HG03442 (cell line): ENCODE measurements at regions not wholly inside any gene's neighbourhood (a gene's known extent, or its start where the extent isn't known, plus 50 kb on each side); places are given as distances from the start of the nearest gene placed in this dataset.

Source experiments
- ATAC-seq: cut with Tn5 transposase; IDR thresholded peaks from one replicate; pipeline ENCODE4 v1.9.1; 2021; ENCODE audit warnings: mild to moderate bottlenecking, moderate library complexity; ENCODE audit not compliant: unreplicated experiment

DNA sequence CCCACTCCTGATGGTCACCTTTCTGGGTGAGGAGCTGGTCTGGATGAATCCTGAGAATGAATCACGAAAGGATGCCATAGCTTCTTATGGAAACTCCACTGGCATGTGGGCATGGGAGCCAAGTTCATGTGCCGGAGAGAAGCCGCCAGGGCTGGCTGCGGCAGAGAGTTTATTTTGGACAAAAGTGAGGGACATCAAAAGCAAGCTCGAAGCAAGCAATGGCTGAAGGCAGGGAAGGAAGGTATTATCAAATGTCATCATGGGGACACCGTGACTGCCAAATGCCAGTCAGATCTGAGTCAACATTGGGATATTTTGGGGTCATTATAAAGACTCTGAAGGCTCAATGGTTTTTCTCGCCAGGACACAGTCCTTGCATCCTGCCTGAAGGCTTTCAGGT lies 249.1 kb downstream of the QKI start:
- no peak for ATAC-seq

DNA sequence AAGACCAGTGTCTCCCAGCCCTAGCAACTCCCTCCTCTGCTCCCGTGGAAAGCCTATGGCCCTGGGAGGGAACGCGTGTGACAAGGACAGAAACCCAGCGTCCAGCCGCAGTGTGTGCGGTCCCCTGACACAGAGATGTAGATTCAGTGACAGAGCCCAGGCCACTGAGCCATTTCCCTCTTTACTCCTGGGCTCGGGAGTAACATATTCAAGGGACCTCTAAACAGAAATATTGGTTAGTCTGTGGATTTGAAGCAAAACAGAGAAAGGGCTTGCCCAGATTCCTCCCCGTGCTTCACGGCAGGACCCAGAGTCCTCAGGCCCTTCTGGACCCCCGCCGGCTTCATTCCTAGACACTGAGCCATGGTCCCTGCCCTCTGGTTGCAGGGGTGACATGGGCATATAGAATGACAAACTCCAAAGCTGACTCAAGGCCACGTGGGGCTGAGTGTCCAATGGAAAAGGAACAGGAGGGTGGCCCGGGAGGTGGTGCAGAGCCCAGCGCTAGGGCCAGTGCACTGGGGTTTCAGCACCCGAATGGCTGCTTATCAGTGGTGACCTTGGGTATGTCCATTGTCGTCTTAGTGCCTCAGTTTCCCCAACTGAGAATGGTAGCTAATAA lies 248.2 kb downstream of the QKI start:
- ATAC-seq = no peak

DNA sequence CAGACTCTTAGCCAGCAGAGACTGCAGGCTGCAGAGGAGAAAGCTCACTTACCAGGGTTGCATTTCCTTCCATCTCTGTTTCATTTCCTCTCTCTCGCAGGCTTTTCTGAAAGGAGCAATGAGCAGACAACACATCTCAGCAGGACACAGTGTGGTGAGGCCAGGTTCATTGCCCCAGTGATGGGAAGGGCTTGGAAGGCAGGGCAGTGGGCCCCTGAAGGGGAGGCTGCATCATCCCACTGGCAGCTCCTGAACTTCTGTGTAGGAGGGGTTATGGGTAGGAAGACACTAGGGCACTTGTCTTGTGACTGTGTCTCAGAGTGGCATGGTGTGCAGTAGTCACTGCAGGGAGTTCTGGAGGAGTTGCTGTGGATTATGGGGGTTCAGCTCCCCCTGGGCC lies 246.8 kb downstream of the QKI start:
- peak; percentile 91 for ATAC-seq

DNA sequence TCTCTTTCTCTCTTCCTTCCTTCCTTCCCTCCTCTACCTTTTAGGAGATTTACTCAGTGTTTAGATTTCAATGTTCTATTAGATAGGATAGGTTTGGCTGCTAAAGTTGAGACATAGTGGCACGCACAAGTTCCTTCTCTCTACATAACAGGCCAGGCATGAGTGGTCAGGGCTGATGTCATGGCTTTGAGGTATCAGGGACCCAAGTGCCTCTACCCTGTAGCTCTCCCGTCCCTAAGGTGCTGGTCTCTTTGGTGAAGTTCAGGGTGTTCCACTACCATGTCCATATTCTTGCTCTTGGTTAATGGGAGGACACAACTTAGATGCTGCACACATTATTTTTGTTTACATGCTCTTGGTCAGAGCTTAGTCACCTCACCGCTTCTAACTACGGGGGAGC lies 245.3 kb downstream of the QKI start:
- no peak for ATAC-seq

DNA sequence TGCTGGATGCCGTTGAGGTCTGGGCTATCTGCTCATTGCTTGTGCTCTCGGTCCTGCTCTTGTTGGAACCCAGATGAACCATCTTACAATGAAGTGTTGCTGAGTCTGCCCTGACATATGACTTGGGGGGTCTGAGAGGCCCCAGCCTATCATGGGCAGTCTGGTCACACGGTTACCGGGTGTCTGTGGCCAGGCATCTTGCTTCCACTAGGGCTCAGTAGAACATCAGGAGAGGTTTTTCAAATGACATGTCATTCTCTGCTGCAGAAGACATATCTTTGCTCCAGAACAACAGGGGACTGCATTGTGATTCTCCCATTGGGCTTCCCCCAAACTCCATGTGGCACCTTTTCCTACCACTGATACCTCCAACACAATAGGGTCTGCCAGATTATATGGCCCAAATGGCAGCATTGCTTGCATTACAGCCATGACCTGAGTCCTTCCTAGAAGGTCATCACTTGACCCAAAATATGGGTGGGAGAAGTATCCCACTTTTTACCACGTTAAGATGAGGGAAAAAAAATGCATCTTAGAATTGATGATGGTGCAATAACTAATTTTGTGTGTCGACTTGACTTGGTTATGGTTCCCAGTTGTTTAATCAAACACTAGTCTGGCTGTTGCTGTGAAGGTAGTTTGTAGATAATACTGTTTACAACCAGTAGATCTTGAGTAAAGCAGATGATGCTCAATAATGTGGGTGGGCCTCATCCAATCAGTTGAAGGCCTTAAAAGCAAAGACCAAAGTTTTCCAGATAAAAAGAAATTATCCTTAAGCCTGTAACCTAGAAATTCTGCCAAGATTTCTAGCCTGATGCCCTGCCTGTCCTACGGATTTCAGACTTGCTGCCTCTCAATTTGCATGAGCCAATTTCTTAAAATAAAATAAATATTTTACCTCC lies 241.0 kb downstream of the QKI start:
- ATAC-seq = no peak

DNA sequence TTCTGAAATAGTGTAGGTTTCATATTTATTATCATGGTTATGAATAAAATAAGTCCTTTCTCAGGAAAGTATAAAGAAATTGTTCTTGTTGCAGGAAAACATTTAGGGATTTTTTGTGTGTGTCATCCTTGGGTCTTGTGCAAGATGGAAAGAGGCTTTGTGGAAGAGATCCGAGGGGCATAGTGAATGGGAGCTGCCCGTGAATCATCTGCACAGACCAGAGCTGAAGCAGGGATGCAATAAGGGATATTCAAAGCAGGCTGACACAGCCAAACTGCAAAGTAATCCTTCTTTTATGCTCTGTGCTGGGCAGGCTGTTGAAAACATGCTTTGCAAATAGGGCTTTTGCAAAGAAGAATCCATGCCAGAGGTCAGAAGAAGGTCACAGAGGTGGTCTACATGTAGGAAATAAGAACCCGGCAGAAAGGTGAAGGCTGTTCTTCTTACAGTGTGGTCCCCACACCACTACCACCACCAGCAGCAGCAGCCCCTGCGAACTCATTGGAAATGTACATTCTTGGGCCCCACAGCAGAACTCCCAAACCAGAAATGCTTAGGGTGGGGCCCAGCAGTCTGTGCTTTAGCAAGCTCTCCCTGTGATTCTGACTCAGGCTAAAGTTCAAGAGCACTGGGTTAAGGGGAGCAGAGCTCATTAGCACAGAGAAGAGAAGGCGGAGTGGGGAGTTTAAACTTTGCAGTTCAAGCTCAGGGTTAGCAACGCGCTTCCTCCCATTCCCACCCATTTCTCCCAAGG lies 237.6 kb downstream of the QKI start:
- ATAC-seq = no peak

DNA sequence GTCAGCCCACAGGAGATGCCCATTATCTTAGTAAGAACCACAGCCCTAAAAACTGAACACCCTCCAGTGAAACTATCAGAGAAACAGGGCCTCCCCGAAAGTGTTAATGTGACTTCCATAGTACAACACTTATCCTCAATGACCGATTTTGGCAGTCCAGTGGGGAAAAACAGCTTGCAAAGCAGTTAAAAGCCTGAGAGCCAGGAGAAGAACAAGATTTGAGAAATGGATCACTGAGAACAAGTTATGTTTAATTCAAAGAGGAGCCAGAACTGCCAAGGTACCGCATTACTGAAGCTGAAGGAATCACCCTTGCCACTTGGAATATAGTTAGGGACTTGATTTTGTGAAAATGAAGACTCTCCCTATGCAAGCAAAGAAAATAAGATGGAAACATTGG lies 236.9 kb downstream of the QKI start:
- ATAC-seq = no peak

DNA sequence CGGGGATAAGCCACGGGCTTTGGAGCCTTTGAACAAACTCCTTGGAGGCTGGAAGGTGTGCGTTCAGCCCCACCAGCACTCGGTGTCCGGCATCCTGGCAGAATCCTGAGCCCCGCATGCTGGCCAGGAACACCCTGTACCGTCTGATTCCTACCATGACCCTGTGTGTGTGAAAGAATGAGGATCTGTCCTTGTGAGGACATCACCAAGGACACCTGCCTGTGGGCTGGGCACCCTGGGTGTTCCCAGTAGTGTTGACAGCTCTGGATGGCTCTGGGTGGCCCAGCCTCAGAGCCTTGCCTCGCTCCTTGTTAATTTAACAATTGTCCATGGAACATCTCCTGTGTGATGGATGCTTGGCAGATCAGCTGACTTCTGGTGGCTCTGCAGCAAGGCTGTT lies 234.3 kb downstream of the QKI start:
- no peak for ATAC-seq

DNA sequence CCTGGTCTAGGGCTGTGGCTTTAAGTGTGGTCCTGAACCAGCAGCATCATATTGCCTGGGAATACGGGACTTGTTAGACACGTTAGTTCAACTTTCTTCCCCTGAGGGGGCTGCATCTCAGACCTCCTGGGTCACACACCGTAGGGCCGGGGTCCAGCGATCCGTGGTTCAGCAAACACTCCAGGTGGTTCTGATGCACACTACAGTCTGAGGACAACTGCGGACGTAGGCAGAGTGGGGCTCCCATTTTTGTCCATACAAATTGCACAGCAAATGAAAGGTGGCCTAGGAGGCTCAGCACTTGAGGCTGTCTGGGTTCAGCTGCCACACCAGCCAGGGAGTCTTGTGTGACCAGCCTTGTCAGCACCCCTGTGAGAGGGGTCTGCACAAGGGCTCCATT lies 233.1 kb downstream of the QKI start:
- ATAC-seq = no peak

DNA sequence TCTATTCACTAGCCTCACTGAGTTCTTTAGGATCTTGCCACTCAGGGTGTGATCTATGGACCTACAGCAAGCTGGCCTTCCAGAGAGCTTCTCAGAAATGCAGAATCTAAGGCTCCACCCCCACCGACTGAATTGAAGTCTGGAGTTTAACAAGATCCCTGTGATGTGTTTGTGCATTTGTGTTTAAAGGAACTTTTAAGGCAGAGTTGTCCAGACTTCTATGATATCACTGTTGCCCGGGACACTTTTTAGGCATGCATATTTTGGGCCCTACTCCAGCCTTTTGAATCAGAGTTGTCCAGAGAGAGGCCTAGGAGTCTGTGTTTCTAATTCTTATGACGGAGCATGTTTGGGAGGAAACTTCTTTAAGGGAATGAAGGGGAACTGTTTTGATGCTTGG lies 232.3 kb downstream of the QKI start:
- ATAC-seq = no peak

DNA sequence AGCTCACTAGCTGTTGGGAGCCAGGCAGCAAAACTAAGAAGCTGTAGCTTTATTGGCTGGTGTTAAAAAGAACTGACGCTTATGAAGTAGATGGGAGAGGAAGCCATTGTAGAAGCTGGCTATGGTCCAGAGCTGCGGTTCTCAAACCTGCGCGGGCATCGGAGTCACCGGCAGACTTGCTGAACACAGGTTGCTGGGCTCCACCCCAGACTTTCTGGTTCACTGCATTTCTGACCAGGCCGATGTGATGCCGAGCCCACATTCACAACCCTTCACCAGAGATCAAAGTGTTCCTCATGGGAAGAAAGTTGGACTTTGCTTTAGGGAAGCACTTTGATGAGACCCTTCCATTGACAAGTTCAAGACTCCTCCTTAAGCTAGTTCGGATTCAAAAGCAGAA lies 231.6 kb downstream of the QKI start:
- ATAC-seq = no peak

DNA sequence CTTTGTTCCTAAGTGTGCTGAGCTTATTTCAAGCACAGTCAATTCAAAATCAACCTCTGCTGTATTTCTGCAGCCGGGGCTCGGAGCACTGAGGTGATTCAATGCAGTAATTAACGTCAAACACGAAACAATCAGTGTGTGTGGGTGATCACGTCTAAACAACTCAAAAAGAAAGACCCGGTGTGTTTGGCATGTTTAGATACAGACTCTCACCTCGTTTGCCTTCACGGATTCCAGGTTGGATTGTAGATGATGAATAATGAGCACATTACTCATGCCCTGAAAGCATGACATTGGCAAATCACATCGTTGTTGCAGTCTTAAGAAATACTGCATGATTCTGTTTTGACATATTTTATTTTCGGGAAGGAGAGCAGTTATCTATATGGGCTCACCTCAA lies 231.0 kb downstream of the QKI start:
- ATAC-seq = no peak

DNA sequence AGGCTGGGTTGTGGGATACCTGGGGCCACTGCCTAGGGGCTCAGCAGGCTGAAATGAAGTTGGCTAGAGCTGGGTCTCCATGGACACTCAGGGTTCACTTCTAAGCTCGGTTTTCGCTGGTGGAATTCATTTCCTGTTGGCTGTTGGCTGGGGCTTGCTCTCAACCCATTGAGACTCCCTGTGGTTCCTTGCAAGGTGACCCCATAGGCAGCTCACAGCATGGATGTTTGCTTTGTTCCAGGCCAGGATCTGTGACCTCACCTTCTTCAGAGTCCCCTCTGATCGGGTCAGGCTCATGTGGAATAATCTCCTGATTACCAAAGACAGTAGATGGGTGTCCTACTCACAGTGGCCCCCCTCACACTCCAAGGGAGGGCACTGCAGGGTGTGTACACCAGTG lies 229.3 kb downstream of the QKI start:
- no peak for ATAC-seq

DNA sequence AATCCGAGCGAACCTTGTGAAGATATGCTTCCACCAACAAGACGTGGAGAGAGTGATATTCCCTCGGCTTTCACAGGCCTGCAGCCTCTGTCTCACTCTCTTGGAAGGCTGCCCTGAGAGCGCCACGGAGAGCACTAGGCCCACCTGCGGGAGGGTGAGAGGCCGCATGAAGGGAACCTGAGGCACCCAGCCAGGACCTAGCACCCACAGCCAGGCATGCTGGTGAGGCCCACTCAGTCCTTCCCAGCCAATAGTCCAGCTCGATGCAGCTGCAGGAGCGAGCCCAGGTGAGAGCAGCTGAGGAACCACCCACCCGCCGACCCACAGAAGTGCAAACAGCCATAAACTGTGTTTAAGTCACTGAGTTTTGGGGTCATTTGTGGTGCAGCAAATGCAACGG lies 227.2 kb downstream of the QKI start:
- no peak for ATAC-seq

DNA sequence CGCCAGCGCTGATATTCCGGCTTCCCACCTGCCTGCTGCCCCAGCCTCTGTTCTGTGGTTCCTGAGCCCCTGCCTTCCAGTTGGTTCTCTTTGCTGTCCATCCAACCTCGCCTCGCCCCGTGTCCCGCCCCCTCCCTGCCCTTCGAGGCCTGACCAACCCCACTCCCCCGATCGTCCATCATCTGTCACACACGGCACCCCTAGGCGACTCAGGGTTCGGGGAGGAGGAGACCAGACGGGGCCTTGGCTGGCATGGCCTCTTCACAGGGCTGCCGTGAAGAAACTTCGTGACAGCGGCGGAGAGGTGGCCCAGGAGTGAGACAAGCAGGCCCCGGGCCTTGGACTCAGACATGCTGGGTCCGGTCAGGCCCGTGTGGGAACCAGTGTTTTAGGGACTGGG lies 226.1 kb downstream of the QKI start:
- no peak for ATAC-seq

DNA sequence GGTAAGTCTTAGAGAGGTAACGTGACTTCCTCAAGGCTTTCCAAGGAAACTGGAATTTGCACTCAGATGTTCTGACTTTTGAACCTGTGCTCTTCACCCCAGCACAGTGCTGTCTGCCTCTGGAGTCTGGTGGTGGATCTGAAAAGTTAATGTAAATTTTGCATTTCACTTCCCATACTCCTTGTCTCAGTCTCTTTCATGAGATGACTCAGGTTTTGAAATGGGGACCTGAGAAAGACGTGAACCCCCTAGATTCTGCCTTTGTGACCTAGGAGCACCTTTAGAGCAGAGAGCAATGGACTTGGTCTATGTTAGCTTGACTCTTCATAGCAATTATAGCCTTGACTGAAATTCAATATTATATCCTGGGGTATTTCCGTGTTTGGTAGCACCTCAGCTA lies 223.0 kb downstream of the QKI start:
- peak; percentile 90 for ATAC-seq

DNA sequence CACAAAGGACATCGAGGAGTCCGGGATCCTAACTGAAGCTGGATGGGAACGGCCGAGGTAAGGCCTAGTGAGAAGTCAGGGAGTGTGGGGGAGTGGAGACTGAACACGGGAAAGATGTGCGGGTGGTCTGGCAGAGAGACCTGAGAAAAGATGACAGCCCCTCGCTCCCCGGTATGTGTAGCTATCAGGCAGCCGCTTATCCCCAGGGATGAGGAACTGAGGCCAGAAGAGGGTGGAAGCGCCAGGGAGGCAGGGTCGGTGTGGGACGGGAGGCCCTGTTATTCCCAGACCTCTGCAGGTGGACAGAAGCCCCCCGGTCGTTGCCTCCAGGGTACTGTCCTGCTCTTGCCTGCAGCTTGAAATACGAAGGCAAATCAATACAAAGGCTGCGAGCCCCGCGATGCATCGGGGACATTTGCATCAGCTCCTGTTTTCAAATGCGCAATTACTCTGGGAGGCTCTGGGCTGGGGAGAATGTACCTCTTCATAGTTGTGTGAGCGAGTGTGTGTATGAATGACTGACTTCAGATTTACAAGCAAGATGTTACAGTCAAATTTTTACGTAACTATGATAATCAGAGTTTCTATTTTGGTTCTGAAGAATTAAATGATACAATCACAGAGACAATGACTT lies 221.3 kb downstream of the QKI start:
- ATAC-seq = no peak

DNA sequence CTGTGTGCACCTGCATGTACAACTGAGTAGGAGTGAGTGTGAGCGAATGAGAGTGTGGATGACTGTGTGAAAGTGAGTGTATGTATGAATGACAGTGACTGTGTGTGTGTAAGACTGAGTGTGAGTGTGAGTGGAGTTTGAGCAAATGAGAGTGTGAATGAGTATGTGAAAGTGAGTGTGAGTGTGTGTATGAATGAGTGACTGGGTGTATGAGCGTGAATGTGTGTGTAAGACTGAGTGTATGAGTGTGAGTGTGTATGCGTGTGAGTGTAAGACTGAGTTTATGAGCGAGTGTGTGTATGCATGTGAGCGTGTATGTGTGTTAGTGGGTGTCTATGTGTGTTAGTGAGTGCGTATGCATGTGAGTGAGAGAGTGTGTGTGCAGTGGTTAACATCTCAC lies 220.8 kb downstream of the QKI start:
- ATAC-seq = no peak

DNA sequence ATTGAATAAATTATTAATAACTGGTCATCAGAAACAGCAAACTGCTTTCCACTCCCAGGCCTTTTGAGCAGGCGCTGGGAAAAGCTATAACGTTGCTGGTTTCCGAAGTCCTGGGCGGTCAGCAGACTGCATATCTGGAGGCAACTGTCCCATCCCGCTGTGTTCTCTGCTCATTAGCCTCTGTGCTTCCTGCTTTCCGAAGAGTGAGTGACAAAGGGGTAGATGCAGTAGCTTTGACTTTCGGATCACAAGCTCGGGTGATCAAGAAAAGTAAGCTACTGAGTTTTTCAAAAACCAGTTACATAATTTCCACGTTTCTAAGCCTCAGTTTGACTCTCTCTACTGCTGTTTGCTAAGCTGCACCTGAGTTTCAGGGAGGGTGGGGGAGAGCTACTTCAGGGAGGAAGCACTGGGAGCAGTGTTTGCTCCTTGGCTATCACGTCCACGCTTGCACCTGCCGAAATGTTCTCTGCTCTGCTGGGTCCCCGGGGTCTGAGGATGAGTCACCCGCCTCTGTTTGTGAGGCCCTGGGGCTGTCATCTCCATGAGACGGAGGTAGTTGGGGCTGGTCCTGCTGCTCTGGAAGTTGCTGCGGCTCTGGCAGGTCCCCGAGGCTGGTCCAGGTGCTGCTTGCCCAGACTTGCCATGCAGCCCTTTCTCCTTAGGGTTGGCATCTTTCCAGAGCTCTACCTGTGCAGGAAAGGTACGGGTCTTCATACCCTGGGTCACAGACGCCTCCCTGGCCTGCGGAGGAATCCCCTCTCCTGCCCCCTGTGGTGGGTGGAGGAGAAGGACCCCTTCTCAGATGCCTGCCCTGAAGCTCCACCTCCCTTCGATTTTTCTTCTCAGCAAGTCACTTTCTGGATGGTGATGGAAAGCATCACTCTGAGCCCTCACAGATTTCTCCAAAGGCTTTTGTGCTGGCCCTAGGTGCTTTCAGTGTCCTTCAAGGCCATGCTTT lies 220.0 kb downstream of the QKI start:
- ATAC-seq = no peak

DNA sequence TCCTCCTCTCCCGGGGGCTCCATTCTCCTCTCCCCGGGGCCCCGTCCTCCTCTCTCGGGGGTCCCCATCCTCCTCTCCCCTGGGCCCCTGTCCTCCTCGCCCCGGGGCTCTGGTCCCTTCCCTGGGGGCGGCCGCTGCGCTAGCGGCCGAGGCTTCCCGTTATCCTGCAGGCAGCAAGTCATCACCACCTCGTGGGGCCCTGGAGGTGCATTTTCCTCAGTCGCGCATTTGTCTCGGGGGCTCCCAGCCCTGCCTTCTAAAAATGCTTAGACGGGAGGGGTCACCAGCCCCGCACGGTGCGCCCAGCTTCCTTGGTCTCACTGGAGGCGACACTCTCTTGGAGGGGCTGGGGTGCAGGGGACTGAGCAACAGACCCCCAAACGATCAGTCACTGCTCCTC lies 216.5 kb downstream of the QKI start:
- no peak for ATAC-seq
